ENCODE measurements at regions not wholly inside any gene's neighbourhood (a gene's known extent, or its start where the extent isn't known, plus 50 kb on each side); places are given as distances from the start of the nearest gene placed in this dataset.

DNA sequence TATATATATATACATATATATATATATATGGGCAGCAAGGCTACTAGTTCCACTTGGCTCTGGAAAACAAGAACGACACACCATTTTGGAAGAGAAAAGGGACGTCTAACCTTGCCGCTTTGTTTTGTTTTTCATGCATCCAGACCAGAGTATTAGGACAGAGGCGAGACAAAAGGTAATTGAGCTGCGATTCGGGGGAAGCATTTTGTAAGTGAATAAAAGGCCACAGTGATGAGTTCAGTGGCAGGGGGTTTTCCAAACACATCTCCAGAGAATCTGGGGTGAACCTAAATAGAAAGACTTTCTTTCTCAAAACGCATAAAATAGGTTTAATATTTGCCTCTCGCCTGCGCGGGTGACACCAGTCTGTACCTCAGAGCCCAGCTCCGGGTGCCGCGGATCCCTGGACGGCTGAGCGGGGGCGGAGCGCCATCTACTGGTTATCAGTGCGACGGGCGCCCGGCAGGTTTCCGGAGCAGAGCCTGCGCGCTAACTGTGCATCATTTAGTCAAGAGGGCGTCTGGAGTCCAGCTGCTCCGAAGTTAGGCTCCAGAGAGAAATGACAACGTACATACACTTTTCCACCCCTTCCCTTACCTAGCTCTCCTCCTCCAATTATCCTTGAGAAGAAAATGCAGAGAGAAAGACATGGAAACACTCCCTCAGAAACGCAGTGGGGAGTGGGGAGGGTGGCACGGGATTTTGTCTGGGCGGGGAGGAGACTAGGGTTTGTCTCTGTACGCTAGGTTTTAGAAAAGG, 262.3 kb downstream of the TBC1D4 start:
- H3K27ac ChIP-seq (ENCODE audit: low read depth in 1 of 2, low read length in 2 of 2): no peak overlapping the region
- H3K4me3 Mint-ChIP-seq: peak overlapping the region in 1 of 2 donors; percentile 28
- H2AFZ ChIP-seq (ENCODE audit: insufficient read depth, low read depth, low read length, poor library complexity, severe bottlenecking): peak overlapping the region; percentile 36

GRCh38 chr13:75217949-75218348, 264.0 kb downstream of the TBC1D4 start:
- no peak overlapping the region for H2AFZ ChIP-seq (ENCODE audit: insufficient read depth, low read depth, low read length, poor library complexity, severe bottlenecking)
- Mint-ChIP-seq H3K9me3 (peaks cover 0 to 6% (median 4%) of the 10 kb centered on the region in 7 donors), H3K27ac (no peak overlapping the region), H3K27me3 (ENCODE audit: low read depth in 3 of 3) (peaks cover 4 to 16% (median 15%) of the 10 kb centered on the region in 3 donors), H3K4me1 (peaks cover 22% of the 10 kb centered on the region), H3K36me3 (no peaks in the 10 kb centered on the region), H3K4me3 (no peak overlapping the region)
- TF ChIP-seq CTCF (IDR thresholded peaks at IDR 0.05): no peak
- no peak overlapping the region for H3K4me2 ChIP-seq (replicated peaks; ENCODE audit: extremely low read depth, low read length, poor library complexity, severe bottlenecking)
- H3K4me3 ChIP-seq (replicated peaks in 1 of 3; ENCODE audit: low read depth in 2 of 3, low read length in 3 of 3): no peak overlapping the region
- peaks cover 4 to 17% of the 10 kb centered on the region in 2 donors for H3K4me1 ChIP-seq (ENCODE audit: control insufficient read depth in 1 of 2, insufficient read depth in 2 of 2, low read length in 2 of 2)
- intact Hi-C loops (cut with micrococcal nuclease): loop anchor here (5.0 to 10.0 kb wide), 3 partner anchors 1381 to 1463 kb away; no protein-coding TSS in a partner anchor
- H3K9me3 ChIP-seq (replicated peaks in 1 of 2; ENCODE audit: control insufficient read depth in 1 of 2, insufficient read depth in 1 of 2, low read length in 2 of 2): no peaks in the 10 kb centered on the region
- H3K9ac ChIP-seq (ENCODE audit: insufficient read depth, low read length, poor library complexity, severe bottlenecking): no peak overlapping the region
- H3K36me3 ChIP-seq (replicated peaks in 1 of 2; ENCODE audit: control insufficient read depth in 1 of 2, insufficient read depth in 2 of 2, low read length in 2 of 2): no peaks in the 10 kb centered on the region
- no peak for DNase-seq
- no peak overlapping the region for H3K27ac ChIP-seq (ENCODE audit: low read depth in 1 of 2, low read length in 2 of 2)
- H4K20me1 ChIP-seq (ENCODE audit: insufficient read depth, low read length): no peaks in the 10 kb centered on the region
- H3K79me2 ChIP-seq (ENCODE audit: insufficient read depth, low read length): no peaks in the 10 kb centered on the region
- H3K27me3 ChIP-seq (ENCODE audit: control insufficient read depth in 2 of 2, insufficient read depth in 2 of 2, low read length in 2 of 2): peaks cover 0 to 10% of the 10 kb centered on the region in 2 donors
- 0% methylated on average over 1 of the region's 1 CpG for WGBS (ENCODE audit: insufficient coverage)

More for the DNA sequence above, 262.3 kb downstream of the TBC1D4 start:
- Histone ChIP-seq H3K9ac (ENCODE audit: insufficient read depth, low read length, poor library complexity, severe bottlenecking) (no peak overlapping the region), H3K4me2 (replicated peaks; ENCODE audit: extremely low read depth, low read length, poor library complexity, severe bottlenecking) (peak overlapping the region; percentile 3), H3K9me3 (replicated peaks in 1 of 2; ENCODE audit: control insufficient read depth in 1 of 2, insufficient read depth in 1 of 2, low read length in 2 of 2) (no peaks in the 10 kb centered on the region), H4K20me1 (ENCODE audit: insufficient read depth, low read length) (no peaks in the 10 kb centered on the region), H3K4me1 (ENCODE audit: control insufficient read depth in 1 of 2, insufficient read depth in 2 of 2, low read length in 2 of 2) (peaks cover 4 to 17% of the 10 kb centered on the region in 2 donors), H3K36me3 (replicated peaks in 1 of 2; ENCODE audit: control insufficient read depth in 1 of 2, insufficient read depth in 2 of 2, low read length in 2 of 2) (no peaks in the 10 kb centered on the region), H3K79me2 (ENCODE audit: insufficient read depth, low read length) (no peaks in the 10 kb centered on the region), H3K4me3 (replicated peaks in 1 of 3; ENCODE audit: low read depth in 2 of 3, low read length in 3 of 3) (no peak overlapping the region), H3K27me3 (ENCODE audit: control insufficient read depth in 2 of 2, insufficient read depth in 2 of 2, low read length in 2 of 2) (peaks cover 0 to 10% of the 10 kb centered on the region in 2 donors)
- H3K27me3 Mint-ChIP-seq (ENCODE audit: low read depth in 3 of 3): peaks cover under 1 to 16% (median 15%) of the 10 kb centered on the region in 3 donors
- no peak overlapping the region for H3K27ac Mint-ChIP-seq
- H3K9me3 Mint-ChIP-seq: peaks cover 0 to 9% (median 4%) of the 10 kb centered on the region in 7 donors
- H3K36me3 Mint-ChIP-seq: no peaks in the 10 kb centered on the region
- peaks cover 22% of the 10 kb centered on the region for H3K4me1 Mint-ChIP-seq
- intact Hi-C loops (cut with micrococcal nuclease): loop anchor here (5.0 to 10.0 kb wide), 3 partner anchors 1382 to 1465 kb away; no protein-coding TSS in a partner anchor
- WGBS (ENCODE audit: insufficient coverage): 14% methylated on average over 27 of the region's 31 CpGs
- TF ChIP-seq CTCF (IDR thresholded peaks at IDR 0.05): peak; percentile 79
- peak; percentile 21 to 43 (median 32) for DNase-seq

Data from CD14-positive monocyte (primary cell).